ENCODE measurements at regions not wholly inside any gene's neighbourhood (a gene's known extent, or its start where the extent isn't known, plus 50 kb on each side); places are given as distances from the start of the nearest gene placed in this dataset.
"Not testable (repeated sequence)": the region's sequence is repeated elsewhere in the genome, so short reads cannot be mapped to it uniquely, and the experiment has no call there.

- TF ChIP-seq CTCF (IDR thresholded peaks at IDR 0.05), result no peak
- H3K4me3 ChIP-seq (ENCODE audit: low read depth, poor library complexity, severe bottlenecking), result no peak overlapping the region
- intact Hi-C loops (cut with DNase I; ENCODE audit: low total_unique reads), result no loop called here
- DNase-seq (ENCODE audit: low spot score in 2 of 2), result no peak
- WGBS, 2 donors, result 89 to 95% methylated on average over 2 of the region's 2 CpGs
These were observed 411.1 kb downstream of the BCKDHB start for GRCh38 chr6:80517525-80517924.

- intact Hi-C loops (cut with DNase I; ENCODE audit: low total_unique reads); H3K4me3 ChIP-seq (ENCODE audit: low read depth, poor library complexity, severe bottlenecking); DNase-seq (ENCODE audit: low spot score in 2 of 2): not testable (repeated sequence)
- WGBS, 2 donors, result 88 to 89% methylated on average over 1 of the region's 1 CpG
These were observed 404.1 kb downstream of the BCKDHB start for GRCh38 chr6:80510521-80510920.

GRCh38 chr6:80508885-80509630, 402.6 kb downstream of the BCKDHB start:
- no peak overlapping the region for H3K4me3 ChIP-seq (ENCODE audit: low read depth, poor library complexity, severe bottlenecking)
- TF ChIP-seq CTCF (IDR thresholded peaks at IDR 0.05), result no peak
- TF ChIP-seq POLR2A (IDR thresholded peaks at IDR 0.05), result no peak
- intact Hi-C loops (cut with DNase I; ENCODE audit: low total_unique reads), result no loop called here
- no peak for DNase-seq (ENCODE audit: low spot score in 2 of 2)

- DNase-seq (ENCODE audit: low spot score in 2 of 2), result no peak
- 83 to 85% methylated on average over 3 of the region's 3 CpGs for WGBS, 2 donors
- intact Hi-C loops (cut with DNase I; ENCODE audit: low total_unique reads), result no loop called here
These were observed 398.4 kb downstream of the BCKDHB start for GRCh38 chr6:80504882-80505281.

GRCh38 chr6:80503660-80504059, 397.2 kb downstream of the BCKDHB start:
- DNase-seq (ENCODE audit: low spot score in 2 of 2), result no peak
- no peak for TF ChIP-seq CTCF (IDR thresholded peaks at IDR 0.05)
- no peak for TF ChIP-seq POLR2A (IDR thresholded peaks at IDR 0.05)
- WGBS, 2 donors, result 85 to 87% methylated on average over 2 of the region's 2 CpGs
- H3K4me3 ChIP-seq (ENCODE audit: low read depth, poor library complexity, severe bottlenecking), result no peak overlapping the region
- intact Hi-C loops (cut with DNase I; ENCODE audit: low total_unique reads), result no loop called here

More at GRCh38 chr6:80504882-80505281, 398.4 kb downstream of the BCKDHB start:
- no peak for TF ChIP-seq CTCF (IDR thresholded peaks at IDR 0.05)
- TF ChIP-seq POLR2A (IDR thresholded peaks at IDR 0.05), result no peak
- no peak overlapping the region for H3K4me3 ChIP-seq (ENCODE audit: low read depth, poor library complexity, severe bottlenecking)

GRCh38 chr6:80502871-80503270, 396.4 kb downstream of the BCKDHB start:
- intact Hi-C loops (cut with DNase I; ENCODE audit: low total_unique reads), result no loop called here
- 44 to 52% methylated on average over 1 of the region's 1 CpG for WGBS, 2 donors
- DNase-seq (ENCODE audit: low spot score in 2 of 2), result no peak
- H3K4me3 ChIP-seq (ENCODE audit: low read depth, poor library complexity, severe bottlenecking), result no peak overlapping the region
- TF ChIP-seq CTCF (IDR thresholded peaks at IDR 0.05), result no peak
- TF ChIP-seq POLR2A (IDR thresholded peaks at IDR 0.05), result no peak

All from lower leg skin (tissue), 4 donors.